ENCODE measurements at regions not wholly inside any gene's neighbourhood (a gene's known extent, or its start where the extent isn't known, plus 50 kb on each side); places are given as distances from the start of the nearest gene placed in this dataset.
A peak's percentile ranks its signal among the peaks of the same experiment; 100 is the strongest.

GRCh38 chr3:159249472-159250174 lies 447.8 kb downstream of the MFSD1 start:
- DNase-seq (ENCODE audit: low read depth) = no peak
- TF ChIP-seq, protein P1, sequence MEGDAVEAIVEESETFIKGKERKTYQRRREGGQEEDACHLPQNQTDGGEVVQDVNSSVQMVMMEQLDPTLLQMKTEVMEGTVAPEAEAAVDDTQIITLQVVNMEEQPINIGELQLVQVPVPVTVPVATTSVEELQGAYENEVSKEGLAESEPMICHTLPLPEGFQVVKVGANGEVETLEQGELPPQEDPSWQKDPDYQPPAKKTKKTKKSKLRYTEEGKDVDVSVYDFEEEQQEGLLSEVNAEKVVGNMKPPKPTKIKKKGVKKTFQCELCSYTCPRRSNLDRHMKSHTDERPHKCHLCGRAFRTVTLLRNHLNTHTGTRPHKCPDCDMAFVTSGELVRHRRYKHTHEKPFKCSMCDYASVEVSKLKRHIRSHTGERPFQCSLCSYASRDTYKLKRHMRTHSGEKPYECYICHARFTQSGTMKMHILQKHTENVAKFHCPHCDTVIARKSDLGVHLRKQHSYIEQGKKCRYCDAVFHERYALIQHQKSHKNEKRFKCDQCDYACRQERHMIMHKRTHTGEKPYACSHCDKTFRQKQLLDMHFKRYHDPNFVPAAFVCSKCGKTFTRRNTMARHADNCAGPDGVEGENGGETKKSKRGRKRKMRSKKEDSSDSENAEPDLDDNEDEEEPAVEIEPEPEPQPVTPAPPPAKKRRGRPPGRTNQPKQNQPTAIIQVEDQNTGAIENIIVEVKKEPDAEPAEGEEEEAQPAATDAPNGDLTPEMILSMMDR (conservative IDR thresholded peaks at IDR 0.05; ENCODE audit: low read depth, low read length) = no peak
- H3K4me3 ChIP-seq (ENCODE audit: low read length) = no peak overlapping the region

DNA sequence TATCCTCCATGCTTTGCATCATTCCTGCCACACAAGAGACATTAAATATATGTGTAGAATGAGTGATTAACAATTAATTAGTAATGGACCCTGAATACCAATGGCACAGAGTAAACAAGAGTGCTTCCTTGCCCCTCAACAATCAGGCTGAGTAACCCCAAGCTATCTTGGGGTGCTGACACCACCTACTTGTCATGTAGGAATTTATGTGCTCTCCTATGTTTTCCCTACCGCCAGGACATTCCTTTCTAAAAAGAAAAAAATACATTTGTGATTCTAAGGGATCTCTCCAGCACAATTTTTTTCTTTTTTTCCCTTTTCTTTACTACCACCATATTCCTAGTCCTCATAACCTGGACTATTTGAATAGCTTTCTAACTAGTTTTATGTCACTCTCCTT lies 449.1 kb downstream of the MFSD1 start:
- DNase-seq (ENCODE audit: low read depth) = no peak
- TF ChIP-seq, protein P1 (conservative IDR thresholded peaks at IDR 0.05; ENCODE audit: low read depth, low read length) = no peak
- no peak overlapping the region for H3K4me3 ChIP-seq (ENCODE audit: low read length)

DNA sequence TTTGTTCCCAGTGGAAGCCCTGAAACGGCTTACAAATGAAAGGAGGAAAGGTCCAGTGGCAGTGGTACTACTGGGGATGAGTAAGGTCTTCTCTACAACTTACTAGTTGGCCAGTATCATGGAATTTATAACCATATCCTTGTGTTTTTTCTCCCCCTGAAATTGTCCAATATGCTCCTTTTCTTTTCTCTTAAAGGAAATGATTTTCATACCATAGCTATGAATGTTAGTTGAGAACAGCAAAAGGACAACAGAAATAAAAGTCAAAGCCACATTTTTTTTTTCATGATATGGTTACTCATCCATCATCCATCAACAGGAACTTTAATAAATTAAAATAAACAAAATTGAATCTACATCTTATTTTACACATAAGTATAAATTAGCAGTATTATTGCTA lies 450.4 kb downstream of the MFSD1 start:
- no peak overlapping the region for H3K4me3 ChIP-seq (ENCODE audit: low read length)
- DNase-seq (ENCODE audit: low read depth) = no peak
- TF ChIP-seq, protein P1 (conservative IDR thresholded peaks at IDR 0.05; ENCODE audit: low read depth, low read length) = no peak

DNA sequence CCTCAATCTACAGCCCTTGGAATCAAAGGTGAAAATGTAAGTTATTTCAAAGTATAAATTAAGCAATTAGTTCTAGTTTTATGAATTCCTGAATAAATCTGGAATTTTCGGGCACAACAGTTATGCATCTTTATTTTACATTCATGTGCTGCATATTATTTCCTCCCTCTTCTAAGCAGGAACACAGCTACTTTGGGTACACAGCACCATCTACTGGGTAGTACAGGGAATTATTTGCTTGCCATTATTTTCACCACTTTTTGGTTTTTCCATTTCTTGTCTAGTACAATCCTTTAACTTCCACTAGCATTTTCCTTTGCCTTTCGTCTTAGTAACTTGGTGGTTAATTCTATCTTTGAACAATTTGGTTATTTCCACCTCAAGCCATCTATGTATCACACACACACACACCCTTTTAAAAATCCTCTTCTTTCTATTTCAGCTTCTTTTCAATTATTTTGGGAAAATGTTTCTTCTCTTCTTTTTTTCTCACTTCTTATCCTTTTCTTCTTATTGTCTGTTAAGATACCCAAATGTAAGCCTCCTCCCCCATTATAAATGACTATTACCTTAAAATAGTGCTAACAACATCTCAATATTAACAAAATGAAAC lies 451.0 kb downstream of the MFSD1 start:
- TF ChIP-seq, protein P1 (conservative IDR thresholded peaks at IDR 0.05; ENCODE audit: low read depth, low read length) = peak; percentile 78
- DNase-seq (ENCODE audit: low read depth) = no peak
- no peak overlapping the region for H3K4me3 ChIP-seq (ENCODE audit: low read length)

GRCh38 chr3:159253860-159254259 lies 452.0 kb downstream of the MFSD1 start:
- DNase-seq (ENCODE audit: low read depth) = no peak
- H3K4me3 ChIP-seq (ENCODE audit: low read length) = no peak overlapping the region
- TF ChIP-seq, protein P1 (conservative IDR thresholded peaks at IDR 0.05; ENCODE audit: low read depth, low read length) = no peak

- DNase-seq (ENCODE audit: low read depth) = no peak
- no peak overlapping the region for H3K4me3 ChIP-seq (ENCODE audit: low read length)
- TF ChIP-seq, protein P1 (conservative IDR thresholded peaks at IDR 0.05; ENCODE audit: low read depth, low read length) = no peak
Measured at GRCh38 chr3:159257954-159258353, 456.1 kb downstream of the MFSD1 start.

DNA sequence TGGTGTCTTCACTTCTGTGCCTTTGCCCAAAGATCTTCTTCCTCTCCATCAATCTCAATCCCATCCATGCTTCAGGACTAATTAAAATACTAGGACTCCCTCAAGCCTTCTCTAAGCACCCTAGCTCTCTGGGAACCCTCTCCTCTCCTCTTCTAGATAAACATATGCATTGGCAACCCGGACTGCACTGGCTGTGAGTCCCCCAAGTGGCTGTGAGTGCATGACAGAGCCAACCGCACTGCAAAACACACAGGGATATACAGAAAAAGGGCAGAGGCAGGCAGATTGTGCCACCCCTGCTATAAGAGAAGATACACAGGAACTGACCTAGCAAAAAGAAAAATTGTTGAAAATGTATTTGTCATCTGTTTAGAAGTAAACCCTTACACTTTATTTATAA lies 457.1 kb downstream of the MFSD1 start:
- no peak for DNase-seq (ENCODE audit: low read depth)
- TF ChIP-seq, protein P1 (conservative IDR thresholded peaks at IDR 0.05; ENCODE audit: low read depth, low read length) = no peak
- no peak overlapping the region for H3K4me3 ChIP-seq (ENCODE audit: low read length)
